ENCODE measurements at regions not wholly inside any gene's neighbourhood (a gene's known extent, or its start where the extent isn't known, plus 50 kb on each side); places are given as distances from the start of the nearest gene placed in this dataset.

DNA sequence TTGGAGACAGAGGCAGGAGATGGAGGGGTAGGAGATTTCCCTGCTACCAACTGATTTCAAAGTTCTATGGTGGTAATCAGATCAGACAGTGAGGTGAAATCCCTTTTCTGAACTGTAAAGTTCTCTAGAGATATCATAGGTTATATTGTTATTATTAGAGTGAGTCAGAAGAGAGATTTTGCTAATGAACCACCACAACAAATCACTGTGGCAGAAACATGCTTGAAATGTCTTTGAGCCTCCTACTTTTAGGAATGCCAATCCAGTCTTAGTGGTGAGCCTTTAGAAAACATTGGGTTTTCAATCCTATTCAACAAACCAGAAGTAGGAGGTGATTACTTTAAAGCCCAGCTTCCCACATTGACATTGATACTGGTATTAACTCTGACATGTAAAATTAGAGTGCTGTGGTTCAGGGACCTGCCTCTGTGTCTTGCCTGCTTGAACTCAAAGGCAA lies 136.7 kb upstream of the CNR1 start:
- no peaks in the 10 kb centered on the region for H3F3A ChIP-seq (ENCODE audit: insufficient read depth)
- H3K27me3 ChIP-seq (ENCODE audit: low read length) = no peaks in the 10 kb centered on the region
- no peak overlapping the region for H2AFZ ChIP-seq (ENCODE audit: low read depth, low read length, severe bottlenecking)
- H3K9me3 ChIP-seq (ENCODE audit: insufficient read depth, low read length) = no peaks in the 10 kb centered on the region
- H3K9ac ChIP-seq (ENCODE audit: low read length) = no peak overlapping the region
- no peaks in the 10 kb centered on the region for H3K79me2 ChIP-seq (ENCODE audit: insufficient read depth, low read length)
- H3K9me2 ChIP-seq (replicated peaks; ENCODE audit: insufficient read depth, low read length) = no peaks in the 10 kb centered on the region
- no peak overlapping the region for H3K4me3 ChIP-seq (ENCODE audit: insufficient read depth, low read length, poor library complexity, severe bottlenecking)
- H3K36me3 ChIP-seq (ENCODE audit: low read length) = no peaks in the 10 kb centered on the region
- no peaks in the 10 kb centered on the region for H4K20me1 ChIP-seq (ENCODE audit: low read depth, low read length)
- TF ChIP-seq, protein P1, sequence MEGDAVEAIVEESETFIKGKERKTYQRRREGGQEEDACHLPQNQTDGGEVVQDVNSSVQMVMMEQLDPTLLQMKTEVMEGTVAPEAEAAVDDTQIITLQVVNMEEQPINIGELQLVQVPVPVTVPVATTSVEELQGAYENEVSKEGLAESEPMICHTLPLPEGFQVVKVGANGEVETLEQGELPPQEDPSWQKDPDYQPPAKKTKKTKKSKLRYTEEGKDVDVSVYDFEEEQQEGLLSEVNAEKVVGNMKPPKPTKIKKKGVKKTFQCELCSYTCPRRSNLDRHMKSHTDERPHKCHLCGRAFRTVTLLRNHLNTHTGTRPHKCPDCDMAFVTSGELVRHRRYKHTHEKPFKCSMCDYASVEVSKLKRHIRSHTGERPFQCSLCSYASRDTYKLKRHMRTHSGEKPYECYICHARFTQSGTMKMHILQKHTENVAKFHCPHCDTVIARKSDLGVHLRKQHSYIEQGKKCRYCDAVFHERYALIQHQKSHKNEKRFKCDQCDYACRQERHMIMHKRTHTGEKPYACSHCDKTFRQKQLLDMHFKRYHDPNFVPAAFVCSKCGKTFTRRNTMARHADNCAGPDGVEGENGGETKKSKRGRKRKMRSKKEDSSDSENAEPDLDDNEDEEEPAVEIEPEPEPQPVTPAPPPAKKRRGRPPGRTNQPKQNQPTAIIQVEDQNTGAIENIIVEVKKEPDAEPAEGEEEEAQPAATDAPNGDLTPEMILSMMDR (IDR thresholded peaks at IDR 0.05; ENCODE audit: insufficient read depth, low read length, poor library complexity, severe bottlenecking) = no peak
- no peak overlapping the region for H3K27ac ChIP-seq (ENCODE audit: low read depth, low read length)
- H3K4me2 ChIP-seq (ENCODE audit: low read depth, low read length, poor library complexity, severe bottlenecking) = no peak overlapping the region

DNA sequence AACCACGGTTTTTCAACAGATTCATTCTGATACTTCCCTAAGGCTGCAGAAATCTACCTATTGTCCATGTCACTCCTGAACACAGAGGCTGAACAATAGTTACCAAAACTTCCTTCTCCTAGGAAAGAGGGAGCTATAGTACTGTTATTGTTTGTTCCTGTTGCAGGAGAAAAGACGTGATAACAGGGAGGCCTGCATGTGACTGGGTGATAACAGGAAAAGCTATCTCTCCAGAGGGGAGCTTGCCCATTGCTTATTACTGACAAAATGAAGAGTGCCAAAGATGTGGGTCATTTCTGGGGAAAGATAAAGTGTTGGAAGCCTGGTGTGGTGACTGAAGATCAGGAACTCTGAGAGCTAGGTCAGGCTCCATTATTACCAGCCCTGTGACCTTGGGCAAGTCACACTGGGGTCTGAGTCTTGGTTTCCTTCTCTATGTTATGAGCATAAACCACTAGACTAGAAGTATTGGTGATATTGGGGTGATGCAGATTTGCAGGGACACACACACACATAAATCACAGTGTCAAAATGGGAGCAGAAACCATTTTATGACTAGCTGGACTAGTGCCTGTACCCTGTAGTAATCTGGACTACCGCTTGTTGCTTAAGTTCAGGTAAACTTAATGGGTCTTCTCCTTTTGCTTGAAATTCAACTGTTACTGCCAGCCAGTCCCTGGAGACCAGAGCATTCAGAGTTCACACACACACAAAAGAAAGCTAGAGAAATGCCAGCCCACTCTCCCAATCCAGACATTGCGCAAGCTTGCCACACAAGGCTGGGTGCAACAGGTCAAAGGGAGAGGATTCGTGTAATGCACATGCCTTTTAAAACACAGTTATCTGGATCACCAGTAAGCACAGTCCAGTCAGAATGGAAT lies 136.0 kb upstream of the CNR1 start:
- H3K27me3 ChIP-seq (ENCODE audit: low read length) = no peaks in the 10 kb centered on the region
- H4K20me1 ChIP-seq (ENCODE audit: low read depth, low read length) = no peaks in the 10 kb centered on the region
- H3K79me2 ChIP-seq (ENCODE audit: insufficient read depth, low read length) = no peaks in the 10 kb centered on the region
- no peak overlapping the region for H3K4me2 ChIP-seq (ENCODE audit: low read depth, low read length, poor library complexity, severe bottlenecking)
- H3K27ac ChIP-seq (ENCODE audit: low read depth, low read length) = no peak overlapping the region
- no peaks in the 10 kb centered on the region for H3K36me3 ChIP-seq (ENCODE audit: low read length)
- H3K4me3 ChIP-seq (ENCODE audit: insufficient read depth, low read length, poor library complexity, severe bottlenecking) = no peak overlapping the region
- H3F3A ChIP-seq (ENCODE audit: insufficient read depth) = no peaks in the 10 kb centered on the region
- no peaks in the 10 kb centered on the region for H3K9me3 ChIP-seq (ENCODE audit: insufficient read depth, low read length)
- TF ChIP-seq, protein P1 (IDR thresholded peaks at IDR 0.05; ENCODE audit: insufficient read depth, low read length, poor library complexity, severe bottlenecking) = no peak
- TF ChIP-seq EZH2phosphoT487 (conservative IDR thresholded peaks at IDR 0.05; ENCODE audit: low read length) = no peak
- no peaks in the 10 kb centered on the region for H3K9me2 ChIP-seq (replicated peaks; ENCODE audit: insufficient read depth, low read length)
- no peak overlapping the region for H3K9ac ChIP-seq (ENCODE audit: low read length)
- H2AFZ ChIP-seq (ENCODE audit: low read depth, low read length, severe bottlenecking) = no peak overlapping the region

GRCh38 chr6:88301256-88301655 lies 135.1 kb upstream of the CNR1 start:
- no peak overlapping the region for H3K27ac ChIP-seq (ENCODE audit: low read depth, low read length)
- H2AFZ ChIP-seq (ENCODE audit: low read depth, low read length, severe bottlenecking) = no peak overlapping the region
- H4K20me1 ChIP-seq (ENCODE audit: low read depth, low read length) = no peaks in the 10 kb centered on the region
- no peaks in the 10 kb centered on the region for H3K27me3 ChIP-seq (ENCODE audit: low read length)
- H3F3A ChIP-seq (ENCODE audit: insufficient read depth) = no peaks in the 10 kb centered on the region
- no peak overlapping the region for H3K4me2 ChIP-seq (ENCODE audit: low read depth, low read length, poor library complexity, severe bottlenecking)
- no peaks in the 10 kb centered on the region for H3K9me2 ChIP-seq (replicated peaks; ENCODE audit: insufficient read depth, low read length)
- no peaks in the 10 kb centered on the region for H3K9me3 ChIP-seq (ENCODE audit: insufficient read depth, low read length)
- H3K36me3 ChIP-seq (ENCODE audit: low read length) = no peaks in the 10 kb centered on the region
- TF ChIP-seq EZH2phosphoT487 (conservative IDR thresholded peaks at IDR 0.05; ENCODE audit: low read length) = no peak
- TF ChIP-seq, protein P1 (IDR thresholded peaks at IDR 0.05; ENCODE audit: insufficient read depth, low read length, poor library complexity, severe bottlenecking) = no peak
- H3K79me2 ChIP-seq (ENCODE audit: insufficient read depth, low read length) = no peaks in the 10 kb centered on the region
- H3K9ac ChIP-seq (ENCODE audit: low read length) = no peak overlapping the region
- H3K4me3 ChIP-seq (ENCODE audit: insufficient read depth, low read length, poor library complexity, severe bottlenecking) = no peak overlapping the region
